Stomach (tissue), 8 donors: ENCODE measurements at regions not wholly inside any gene's neighbourhood (a gene's known extent, or its start where the extent isn't known, plus 50 kb on each side); places are given as distances from the start of the nearest gene placed in this dataset.

ENCODE experiments used
- DNase-seq, 2 donors: peaks; one replicate each; pipeline versions ENCODE4 v3.0.0 to v3.0.0-alpha.2; 2013 to 2019
- H3K27ac ChIP-seq, 5 donors: fragments of 200-600 bp in 4 of 5; sonication (generic) in 4 of 5; one replicate each; pipeline ENCODE4 v1.5.1; 2013 to 2019; ENCODE audit warnings: mild to moderate bottlenecking in 1 of 5, moderate library complexity in 1 of 5
- H3K27me3 ChIP-seq, 3 donors: fragments of 200-600 bp; sonication (generic); one replicate each; pipeline ENCODE4 v1.5.1; 2017 to 2019; ENCODE audit warnings: mixed run types in 1 of 3
- H3K36me3 ChIP-seq, 4 donors: fragments of 200-600 bp; sonication (generic); 1 replicate in 3 of 4; 2 replicates in 1 of 4; pipeline ENCODE4 v1.5.1; 2016 to 2019
- H3K4me1 ChIP-seq, 4 donors: fragments of 200-600 bp; sonication (generic); one replicate each; pipeline ENCODE4 v1.5.1; 2016 to 2019
- H3K4me3 ChIP-seq, 4 donors: fragments of 200-600 bp; sonication (generic) in 3 of 4; one replicate each; pipeline ENCODE4 v1.5.1; 2016 to 2019; ENCODE audit warnings: mild to moderate bottlenecking in 1 of 4
- H3K9me3 ChIP-seq, 4 donors: fragments of 200-600 bp; sonication (generic); one replicate each; pipeline ENCODE4 v1.5.1; 2016 to 2019
- CTCF ChIP-seq, 7 experiments: fragments of 450-650 bp in 4 of 7; fragments of 200-600 bp in 3 of 7; sonication (generic) in 3 of 7; IDR thresholded peaks; one replicate each; pipeline ENCODE4 v1.5.1; 2016 to 2019; ENCODE audit warnings: antibody characterized with exemption in 7 of 7, control low read depth in 2 of 7, mild to moderate bottlenecking in 1 of 7
- EP300 ChIP-seq: sonication (generic); formaldehyde crosslinking; IDR thresholded peaks from one replicate; pipeline ENCODE4 v1.6.1; 2017; ENCODE audit warnings: antibody characterized with exemption
- POLR2A ChIP-seq, 4 donors: fragments of 450-650 bp; IDR thresholded peaks; one replicate each; pipeline ENCODE4 v1.6.1; 2016; ENCODE audit warnings: antibody characterized with exemption in 4 of 4, control low read depth in 2 of 4, mild to moderate bottlenecking in 1 of 4, moderate library complexity in 1 of 4
- POLR2AphosphoS5 ChIP-seq, 3 donors: sonication (generic); formaldehyde crosslinking; IDR thresholded peaks; one replicate each; pipeline ENCODE4 v1.6.1; 2016; ENCODE audit warnings: antibody characterized with exemption in 3 of 3
- WGBS, 5 donors: extraction: QIAGEN DNeasy Blood & Tissue Kit in 3 of 5; methylation state at CpG; one replicate each; pipeline versions ENCODE4 v1.1.5 to v1.1.7; 2013 to 2018; 5-methylcytosine and 5-hydroxymethylcytosine counted together
- intact Hi-C: fragments of 100-400 bp; cut with DNase I; formaldehyde crosslinking; loops from one replicate; pipeline ENCODE4 v1.15.1; 2023; ENCODE audit warnings: low total_unique reads
- donor health status: healthy with polysubstance abuse.
- donor health status: Bipolar disorder and iron deficiency.
- donor health status: healthy.

GRCh38 chr10:130998046-130998435 lies 313.5 kb downstream of the TCERG1L start:
- Histone ChIP-seq H3K36me3 (no peaks in the 10 kb centered on the region), H3K27me3 (peaks cover 0 to 29% (median 0%) of the 10 kb centered on the region in 3 donors), H3K27ac (no peak overlapping the region), H3K4me1 (no peaks in the 10 kb centered on the region), H3K9me3 (no peaks in the 10 kb centered on the region), H3K4me3 (no peak overlapping the region)
- no peak for TF ChIP-seq POLR2AphosphoS5 (IDR thresholded peaks at IDR 0.05)
- TF ChIP-seq CTCF (IDR thresholded peaks at IDR 0.05): no peak
- TF ChIP-seq POLR2A (IDR thresholded peaks at IDR 0.05): no peak
- no peak for TF ChIP-seq EP300
- no peak for DNase-seq
- intact Hi-C loops: no loop called here
- WGBS, 5 donors: 46 to 77% (median 61%) methylated on average over 5 of the region's 5 CpGs

DNA sequence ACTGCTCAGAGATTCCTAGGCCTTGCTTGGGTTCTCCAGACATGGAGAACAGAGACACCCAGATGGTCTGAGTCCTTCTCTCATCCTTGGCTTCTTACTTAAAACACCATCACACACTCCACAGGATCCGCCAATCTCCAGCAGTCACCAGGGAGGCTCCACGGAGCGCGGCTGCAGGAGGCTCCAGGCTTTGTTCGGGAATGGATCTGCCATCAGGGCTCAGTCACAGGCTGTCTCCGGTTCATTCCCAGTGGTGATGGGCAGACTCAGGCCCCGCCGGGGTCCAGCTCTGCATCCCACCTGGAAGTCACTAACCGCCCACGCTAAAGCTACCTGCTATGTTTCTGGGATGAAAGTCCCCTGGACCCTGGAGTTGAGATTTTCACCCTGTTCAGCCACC lies 312.9 kb downstream of the TCERG1L start:
- 88 to 95% (median 92%) methylated on average over 10 of the region's 10 CpGs; no CpG with 5 or more reads in 1 of the 5 donors for WGBS, 5 donors
- intact Hi-C loops: no loop called here
- no peak overlapping the region for H3K4me3 ChIP-seq

DNA sequence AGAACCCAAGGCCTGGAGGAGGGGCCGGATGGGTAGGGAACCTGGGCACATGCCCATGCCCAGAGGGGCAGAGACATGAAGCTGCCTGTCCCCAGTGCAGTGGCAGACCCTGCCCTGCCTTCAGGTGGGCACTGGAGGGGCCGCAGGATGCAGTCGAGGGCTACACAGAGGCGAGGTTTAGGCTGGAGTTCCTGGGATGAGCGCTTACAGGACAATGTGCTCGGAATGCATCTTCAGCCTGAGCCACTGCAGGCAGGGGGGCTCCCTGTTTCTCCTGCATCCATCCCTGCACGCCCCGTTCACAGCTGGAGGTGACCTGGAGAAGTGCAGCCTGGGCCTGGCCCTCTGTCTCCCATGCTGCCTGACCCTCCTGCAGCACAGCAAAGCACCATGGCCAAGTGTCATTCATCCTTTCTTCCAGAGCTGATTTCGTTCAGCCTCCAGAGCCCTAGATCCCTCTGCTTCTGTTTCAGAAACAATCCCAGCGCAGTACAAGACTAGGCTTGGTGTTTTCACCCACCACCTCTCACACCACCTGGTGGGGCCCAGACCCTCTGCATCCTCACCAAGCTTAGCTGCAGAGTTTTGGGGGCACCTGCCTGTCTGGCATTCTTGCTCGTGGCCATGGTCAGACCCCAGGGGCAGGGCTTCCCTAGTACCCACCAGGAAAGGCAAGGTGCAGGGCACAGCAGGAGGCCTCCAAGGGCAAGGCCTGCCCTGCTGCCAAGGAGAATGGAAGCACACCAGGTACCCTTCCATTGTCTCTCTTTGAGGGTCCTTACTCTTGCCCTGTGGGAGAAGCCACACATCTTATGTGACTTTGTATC lies 311.9 kb downstream of the TCERG1L start:
- Histone ChIP-seq H3K27ac (no peak overlapping the region), H3K27me3 (peaks cover 0 to 29% (median 0%) of the 10 kb centered on the region in 3 donors), H3K9me3 (no peaks in the 10 kb centered on the region), H3K4me1 (no peaks in the 10 kb centered on the region), H3K4me3 (no peak overlapping the region), H3K36me3 (no peaks in the 10 kb centered on the region)
- intact Hi-C loops: no loop called here
- no peak for DNase-seq
- 75 to 81% (median 79%) methylated on average over 5 to 11 of the region's 11 CpGs for WGBS, 5 donors
- TF ChIP-seq POLR2AphosphoS5 (IDR thresholded peaks at IDR 0.05): no peak
- no peak for TF ChIP-seq EP300
- TF ChIP-seq CTCF (IDR thresholded peaks at IDR 0.05): no peak
- no peak for TF ChIP-seq POLR2A (IDR thresholded peaks at IDR 0.05)

More for the DNA sequence above, 312.9 kb downstream of the TCERG1L start:
- DNase-seq: no peak
- Histone ChIP-seq H3K27ac (no peak overlapping the region), H3K36me3 (no peaks in the 10 kb centered on the region), H3K9me3 (no peaks in the 10 kb centered on the region), H3K4me1 (no peaks in the 10 kb centered on the region), H3K27me3 (peaks cover 0 to 29% (median 0%) of the 10 kb centered on the region in 3 donors)
- no peak for TF ChIP-seq EP300
- TF ChIP-seq CTCF (IDR thresholded peaks at IDR 0.05): no peak
- TF ChIP-seq POLR2AphosphoS5 (IDR thresholded peaks at IDR 0.05): no peak
- TF ChIP-seq POLR2A (IDR thresholded peaks at IDR 0.05): no peak

DNA sequence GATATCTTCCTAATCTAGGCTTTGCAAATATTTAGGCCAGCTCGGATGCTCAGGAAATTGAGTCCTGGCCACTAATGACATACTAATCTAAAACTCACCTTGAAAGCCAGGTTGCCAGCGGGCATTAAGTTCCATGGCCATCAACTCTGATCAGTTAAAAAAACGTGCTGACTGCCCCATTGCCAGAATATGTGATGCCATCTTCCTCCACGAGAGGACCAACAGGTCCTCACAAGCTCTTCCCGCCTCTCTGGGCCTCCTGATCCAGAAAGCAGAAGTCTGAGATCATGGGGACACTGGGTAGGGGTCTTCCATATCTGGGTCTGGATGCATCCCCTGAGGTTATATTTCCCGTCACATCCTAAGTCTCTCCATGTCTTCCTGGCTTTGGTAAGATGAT lies 311.3 kb downstream of the TCERG1L start:
- TF ChIP-seq POLR2AphosphoS5 (IDR thresholded peaks at IDR 0.05): no peak
- no peak for TF ChIP-seq POLR2A (IDR thresholded peaks at IDR 0.05)
- Histone ChIP-seq H3K9me3 (no peaks in the 10 kb centered on the region), H3K27ac (no peak overlapping the region), H3K4me3 (no peak overlapping the region), H3K27me3 (peaks cover 0 to 29% (median 0%) of the 10 kb centered on the region in 3 donors), H3K36me3 (no peaks in the 10 kb centered on the region), H3K4me1 (no peaks in the 10 kb centered on the region)
- intact Hi-C loops: no loop called here
- no peak for DNase-seq
- 58 to 73% (median 71%) methylated on average over 6 of the region's 6 CpGs for WGBS, 5 donors

GRCh38 chr10:131000743-131001142 lies 310.8 kb downstream of the TCERG1L start:
- Histone ChIP-seq H3K4me3 (no peak overlapping the region), H3K9me3 (peaks cover 0 to 3% (median under 1%) of the 10 kb centered on the region in 4 donors), H3K27ac (no peak overlapping the region), H3K27me3 (peaks cover 0 to 29% (median 0%) of the 10 kb centered on the region in 3 donors), H3K36me3 (no peaks in the 10 kb centered on the region), H3K4me1 (no peaks in the 10 kb centered on the region)
- TF ChIP-seq CTCF (IDR thresholded peaks at IDR 0.05): no peak
- TF ChIP-seq POLR2AphosphoS5 (IDR thresholded peaks at IDR 0.05): no peak
- no peak for TF ChIP-seq EP300
- TF ChIP-seq POLR2A (IDR thresholded peaks at IDR 0.05): no peak
- 50 to 71% (median 66%) methylated on average over 4 of the region's 4 CpGs for WGBS, 5 donors
- intact Hi-C loops: no loop called here
- no peak for DNase-seq
